NK-92 treated with Interleukin-12 subunit alpha and Interleukin-12 subunit beta, amount 100 ng/mL, for 24 hours (cell line): ENCODE measurements at regions not wholly inside any gene's neighbourhood (a gene's known extent, or its start where the extent isn't known, plus 50 kb on each side); places are given as distances from the start of the nearest gene placed in this dataset.

Experiments
- DNase-seq: peaks from one replicate; lab custom pipeline; 2025; lab: John Stamatoyannopoulos, UW

DNA sequence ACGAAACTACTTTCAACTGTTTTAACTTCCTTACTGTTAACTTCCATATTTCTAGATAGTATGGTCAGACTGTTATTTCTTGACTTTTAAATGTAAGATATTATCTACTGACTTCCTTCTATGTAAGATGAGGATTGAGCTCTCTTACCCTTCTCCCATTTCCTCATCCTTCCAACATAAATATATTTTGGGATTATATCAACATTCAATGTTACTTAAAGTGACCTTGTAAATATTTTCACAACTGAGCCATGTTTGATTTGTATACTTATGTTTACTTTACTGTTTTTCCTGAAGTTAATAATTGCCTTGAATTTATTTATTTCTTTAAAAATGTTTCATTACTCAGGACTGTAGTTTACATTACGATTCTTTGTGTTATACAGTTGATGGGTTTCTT lies 148.7 kb downstream of the ZIC5 start:
- DNase-seq: no peak

- no peak for DNase-seq
These were observed 149.8 kb downstream of the ZIC5 start for GRCh38 chr13:99821741-99822140.

GRCh38 chr13:99819967-99820366 lies 151.6 kb downstream of the ZIC5 start:
- DNase-seq: no peak

DNA sequence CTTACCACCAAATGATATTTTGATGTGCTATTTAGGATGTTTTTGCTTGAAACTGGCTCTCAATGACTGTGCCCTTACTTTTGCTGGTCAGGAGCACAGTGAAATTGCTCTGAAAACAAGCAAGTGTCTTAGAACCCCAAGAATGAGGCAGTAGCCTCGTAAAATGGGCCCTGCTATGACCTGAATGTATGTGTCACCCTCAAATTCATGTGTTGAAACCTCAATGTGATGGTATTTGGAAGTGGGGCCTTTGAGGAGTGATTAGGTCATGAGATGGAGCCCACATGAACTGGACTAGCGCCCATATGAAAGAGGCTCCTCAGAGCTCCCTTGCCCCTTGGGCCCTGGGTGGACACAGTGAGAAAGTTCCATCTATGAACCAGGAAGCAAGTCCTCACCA lies 155.2 kb downstream of the ZIC5 start:
- DNase-seq: no peak

- DNase-seq: no peak
These were observed 158.1 kb downstream of the ZIC5 start for GRCh38 chr13:99813336-99814095.

- DNase-seq: no peak
These were observed 158.9 kb downstream of the ZIC5 start for GRCh38 chr13:99812625-99813024.

GRCh38 chr13:99811067-99811700 lies 160.4 kb downstream of the ZIC5 start:
- DNase-seq: no peak

DNA sequence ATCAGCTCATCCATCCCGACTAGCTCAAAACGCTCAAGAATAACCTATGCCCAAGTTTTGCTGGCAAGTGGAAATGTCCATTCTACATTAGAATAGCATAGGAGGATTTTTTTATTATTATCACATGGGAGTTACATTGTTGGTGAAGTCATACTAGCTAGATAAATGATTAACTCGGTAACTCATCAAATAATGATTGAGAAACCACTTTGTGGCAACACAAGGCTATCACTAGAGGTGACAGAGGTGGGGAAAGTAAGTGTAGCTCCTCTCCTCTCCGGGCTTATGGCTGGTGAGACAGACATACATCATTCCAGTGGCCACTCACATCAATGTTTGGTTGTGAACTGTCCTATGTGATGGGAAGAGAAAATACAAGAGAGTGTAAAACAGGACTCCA lies 161.6 kb downstream of the ZIC5 start:
- no peak for DNase-seq

DNA sequence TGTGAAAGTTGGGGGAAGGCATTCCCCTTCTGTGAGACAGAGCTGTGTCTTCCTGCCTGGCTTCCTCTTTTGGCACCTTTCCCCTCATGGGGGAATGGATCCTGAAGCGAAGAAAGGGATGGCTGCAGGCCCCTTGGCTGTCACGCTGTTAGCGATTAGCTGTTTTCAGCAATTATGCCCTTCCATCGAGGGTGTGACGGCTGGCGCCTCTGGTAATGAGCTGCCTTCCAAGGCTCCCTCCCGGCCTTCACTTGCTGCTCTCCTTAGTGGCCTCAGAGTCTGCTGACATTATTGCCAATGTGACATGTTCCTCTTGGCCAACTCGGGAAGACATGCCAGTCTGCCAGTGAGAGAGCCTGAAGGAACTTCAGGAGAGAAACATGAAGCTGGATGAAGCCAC lies 162.1 kb downstream of the ZIC5 start:
- no peak for DNase-seq

DNA sequence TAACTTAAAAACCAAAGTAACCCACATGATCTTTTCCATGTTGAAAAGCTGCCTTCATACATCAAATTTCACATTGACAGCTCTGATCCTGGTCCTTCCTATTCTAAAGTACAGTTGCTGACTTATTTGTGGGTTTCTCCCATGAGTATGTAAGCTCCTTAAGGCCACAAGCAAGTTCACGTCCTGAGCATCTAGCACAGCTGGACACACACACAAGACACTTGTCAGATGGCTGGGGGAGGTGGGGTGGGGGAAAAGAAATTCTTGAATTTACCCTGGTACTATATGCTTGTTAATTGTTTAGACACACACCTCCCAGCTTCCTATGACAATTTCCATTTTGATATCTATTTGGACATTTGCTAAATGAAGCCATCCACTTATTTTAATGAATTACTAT lies 162.8 kb downstream of the ZIC5 start:
- DNase-seq: no peak

DNA sequence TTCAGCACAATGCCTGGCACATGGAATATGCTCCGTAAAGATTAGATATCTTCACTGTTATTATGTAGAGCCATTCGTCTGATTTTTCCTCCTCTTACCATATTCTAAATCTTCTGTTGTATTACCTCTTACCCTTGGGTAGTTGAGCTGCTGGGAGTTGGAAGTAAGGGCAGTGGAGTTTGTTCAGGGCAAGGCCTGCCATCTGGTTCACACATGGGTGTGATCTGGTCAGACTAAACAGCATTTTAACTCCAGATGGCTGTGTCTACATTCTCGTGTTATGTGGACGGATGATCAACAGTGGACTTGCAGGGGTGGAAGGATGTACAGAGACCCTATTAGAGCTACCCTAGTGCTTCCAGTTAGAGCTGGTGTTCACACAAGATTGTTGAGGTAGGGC lies 164.9 kb downstream of the ZIC5 start:
- no peak for DNase-seq

DNA sequence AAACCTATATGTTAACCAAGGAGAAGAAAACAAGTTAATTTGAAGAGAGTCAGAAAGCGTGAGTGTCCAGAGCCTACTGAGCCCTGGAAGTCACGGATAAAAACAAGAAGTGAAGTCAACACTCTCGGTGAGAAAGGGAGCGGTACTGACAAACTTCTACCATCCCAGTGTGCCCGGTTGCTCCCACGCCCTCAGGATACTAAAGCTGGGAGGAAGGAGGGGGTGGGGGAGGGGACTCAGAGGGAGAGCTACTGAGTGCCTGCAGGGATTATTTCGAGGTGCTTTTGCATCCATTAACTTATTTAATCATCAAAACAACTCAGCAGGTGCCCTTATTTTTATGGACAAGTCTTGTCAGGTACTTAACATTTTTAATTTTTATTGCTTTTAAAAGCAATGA lies 166.2 kb downstream of the ZIC5 start:
- DNase-seq: no peak

GRCh38 chr13:99803141-99803540 lies 168.4 kb downstream of the ZIC5 start:
- DNase-seq: no peak

DNA sequence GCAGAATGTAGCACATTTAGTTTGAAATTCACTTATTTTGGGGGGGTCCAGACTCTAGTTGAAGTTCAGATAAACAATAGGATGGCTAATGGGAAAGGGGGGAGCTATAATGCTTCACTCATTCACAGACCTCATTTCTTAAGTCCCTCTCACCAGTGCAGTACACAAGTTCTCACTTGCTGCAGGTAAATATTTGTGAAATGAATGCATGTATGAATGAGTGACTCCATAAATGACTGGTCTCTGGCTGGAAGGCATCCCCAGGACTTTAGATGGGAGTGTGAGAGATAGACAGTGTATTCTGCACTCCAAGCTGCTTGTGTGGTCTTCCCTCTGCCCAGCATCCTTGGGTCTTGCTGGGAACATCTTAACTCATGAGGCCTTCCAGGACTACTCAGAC lies 169.2 kb downstream of the ZIC5 start:
- DNase-seq: no peak

DNA sequence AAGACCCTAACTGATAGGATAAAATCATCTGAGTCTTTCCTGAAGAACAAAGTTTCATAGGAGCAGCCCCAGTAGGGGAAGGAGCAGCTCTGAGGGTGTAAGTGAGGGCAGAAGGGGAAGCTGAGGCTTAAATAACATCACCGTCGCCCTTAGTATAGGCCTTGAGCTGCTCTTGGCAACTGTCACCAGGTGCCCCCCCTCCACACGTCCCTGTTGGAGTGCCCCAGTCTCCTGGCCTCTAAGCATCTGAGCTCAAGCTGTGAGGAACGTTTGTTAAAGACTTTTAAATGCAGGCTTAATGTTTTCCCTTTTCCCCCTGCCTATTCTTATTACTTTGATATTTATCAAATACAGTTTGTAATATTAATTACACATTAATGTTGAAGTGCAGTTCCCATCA lies 170.6 kb downstream of the ZIC5 start:
- no peak for DNase-seq

GRCh38 chr13:99800011-99800410 lies 171.6 kb downstream of the ZIC5 start:
- no peak for DNase-seq

- no peak for DNase-seq
These were observed 172.8 kb downstream of the ZIC5 start for GRCh38 chr13:99798756-99799155.

GRCh38 chr13:99797691-99798090 lies 173.9 kb downstream of the ZIC5 start:
- no peak for DNase-seq

DNA sequence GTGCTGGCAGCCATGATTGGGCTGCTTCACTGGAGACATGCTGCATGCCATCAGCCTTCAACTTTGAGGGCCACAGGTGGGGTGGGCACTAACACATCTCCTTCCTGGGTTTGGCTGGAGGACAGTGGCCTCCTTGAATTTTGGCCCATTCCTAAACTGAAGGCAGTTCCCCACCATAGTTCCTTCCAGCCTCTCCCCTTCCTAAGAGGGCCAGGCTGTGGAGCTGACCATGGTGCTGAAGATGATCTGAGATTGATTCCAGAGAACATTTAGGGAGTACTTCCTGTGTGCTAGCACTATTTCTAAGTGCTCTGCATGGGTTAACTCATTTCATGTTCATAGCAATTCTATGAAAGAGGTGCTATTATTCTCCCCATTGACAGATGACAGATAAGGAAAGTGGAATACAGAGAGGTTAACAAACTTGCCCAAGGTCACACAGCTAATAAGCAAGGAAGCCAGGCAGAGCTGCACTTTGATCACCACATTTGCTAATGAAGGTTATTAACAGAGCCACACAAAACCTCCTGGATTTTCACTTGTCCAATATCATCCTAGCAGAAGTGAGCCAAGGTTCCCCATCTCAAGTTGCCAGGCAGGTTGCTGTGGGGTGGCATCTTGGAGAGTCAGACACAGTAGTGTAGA lies 175.3 kb downstream of the ZIC5 start:
- no peak for DNase-seq

- no peak for DNase-seq
These were observed 179.3 kb downstream of the ZIC5 start for GRCh38 chr13:99792079-99792921.

- no peak for DNase-seq
These were observed 188.9 kb downstream of the ZIC5 start for GRCh38 chr13:99782669-99783068.

DNA sequence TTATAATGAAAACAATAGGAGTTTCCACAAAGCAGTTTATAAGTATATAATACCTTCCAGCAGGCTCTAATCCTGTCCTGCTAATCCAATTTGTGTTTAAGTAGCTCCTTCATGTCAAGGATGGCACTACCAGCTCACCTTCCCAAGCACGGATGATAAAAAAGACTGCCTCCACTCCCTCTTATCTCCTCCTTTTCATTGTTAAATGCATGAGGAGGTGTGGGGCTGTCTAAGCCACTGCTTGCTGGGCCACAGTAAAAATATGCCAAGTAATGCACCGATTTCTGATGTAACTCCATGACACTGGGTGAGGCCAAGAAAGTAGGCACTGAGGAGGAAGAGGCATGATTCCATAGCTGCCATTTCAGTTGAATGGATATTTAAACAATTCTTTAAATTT lies 193.1 kb downstream of the ZIC5 start:
- DNase-seq: no peak

DNA sequence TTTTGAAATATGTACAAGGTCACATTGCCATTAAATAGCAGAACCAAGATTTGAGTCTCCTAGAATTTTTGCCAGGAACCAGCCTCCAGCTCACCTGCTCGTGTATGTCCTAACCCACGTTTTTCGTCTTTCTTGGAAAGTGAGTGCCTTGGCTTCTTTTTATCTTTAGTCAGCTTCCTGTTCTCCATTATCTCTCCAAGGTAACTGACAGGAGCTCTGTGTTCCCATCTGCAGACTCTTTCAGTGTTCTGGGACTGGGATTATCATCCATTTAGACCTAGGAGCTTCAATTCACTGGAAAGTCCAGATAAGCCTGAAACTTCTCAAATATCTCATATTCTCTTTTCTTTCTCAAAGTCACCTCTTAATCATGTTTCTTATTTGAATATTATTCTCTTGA lies 193.7 kb downstream of the ZIC5 start:
- no peak for DNase-seq
